Ishikawa (cell line): ENCODE measurements at regions not wholly inside any gene's neighbourhood (a gene's known extent, or its start where the extent isn't known, plus 50 kb on each side); places are given as distances from the start of the nearest gene placed in this dataset.

Experiments
- CEBPB ChIP-seq: IDR thresholded peaks from 2 replicates; pipeline ENCODE4 v1.6.1; 2012
- CREB1 ChIP-seq: IDR thresholded peaks from 2 replicates; pipeline ENCODE4 v1.6.1; 2012; ENCODE audit warnings: low read depth
- EGR1 ChIP-seq: IDR thresholded peaks from 2 replicates; pipeline ENCODE4 v1.6.1; 2012
- EP300 ChIP-seq: IDR thresholded peaks from 2 replicates; pipeline ENCODE4 v1.6.1; 2012; ENCODE audit warnings: borderline replicate concordance
- FOXM1 ChIP-seq: IDR thresholded peaks from 2 replicates; pipeline ENCODE4 v1.6.1; 2012; ENCODE audit warnings: low read depth, borderline replicate concordance
- MAX ChIP-seq: IDR thresholded peaks from 2 replicates; pipeline ENCODE4 v1.6.1; 2012
- NFIC ChIP-seq: IDR thresholded peaks from 2 replicates; pipeline ENCODE4 v1.6.1; 2012
- RAD21 ChIP-seq: IDR thresholded peaks from 2 replicates; pipeline ENCODE4 v1.6.1; 2012; ENCODE audit warnings: low read depth
- REST ChIP-seq: IDR thresholded peaks from 2 replicates; pipeline ENCODE4 v1.6.1; 2012; ENCODE audit warnings: low read depth, mild to moderate bottlenecking
- TAF1 ChIP-seq: IDR thresholded peaks from 2 replicates; pipeline ENCODE4 v1.6.1; 2012; ENCODE audit warnings: low read depth, mild to moderate bottlenecking
- TCF12 ChIP-seq: IDR thresholded peaks from 2 replicates; pipeline ENCODE4 v1.6.1; 2012; ENCODE audit warnings: low read depth
- TEAD4 ChIP-seq: IDR thresholded peaks from 2 replicates; pipeline ENCODE4 v1.6.1; 2012
- USF1 ChIP-seq: IDR thresholded peaks from 2 replicates; pipeline ENCODE4 v1.6.1; 2012
- YY1 ChIP-seq: IDR thresholded peaks from 2 replicates; pipeline ENCODE4 v1.6.1; 2012; ENCODE audit warnings: low read depth
- ZBTB7A ChIP-seq: IDR thresholded peaks from 2 replicates; pipeline ENCODE4 v1.6.1; 2012; ENCODE audit warnings: low read depth

DNA sequence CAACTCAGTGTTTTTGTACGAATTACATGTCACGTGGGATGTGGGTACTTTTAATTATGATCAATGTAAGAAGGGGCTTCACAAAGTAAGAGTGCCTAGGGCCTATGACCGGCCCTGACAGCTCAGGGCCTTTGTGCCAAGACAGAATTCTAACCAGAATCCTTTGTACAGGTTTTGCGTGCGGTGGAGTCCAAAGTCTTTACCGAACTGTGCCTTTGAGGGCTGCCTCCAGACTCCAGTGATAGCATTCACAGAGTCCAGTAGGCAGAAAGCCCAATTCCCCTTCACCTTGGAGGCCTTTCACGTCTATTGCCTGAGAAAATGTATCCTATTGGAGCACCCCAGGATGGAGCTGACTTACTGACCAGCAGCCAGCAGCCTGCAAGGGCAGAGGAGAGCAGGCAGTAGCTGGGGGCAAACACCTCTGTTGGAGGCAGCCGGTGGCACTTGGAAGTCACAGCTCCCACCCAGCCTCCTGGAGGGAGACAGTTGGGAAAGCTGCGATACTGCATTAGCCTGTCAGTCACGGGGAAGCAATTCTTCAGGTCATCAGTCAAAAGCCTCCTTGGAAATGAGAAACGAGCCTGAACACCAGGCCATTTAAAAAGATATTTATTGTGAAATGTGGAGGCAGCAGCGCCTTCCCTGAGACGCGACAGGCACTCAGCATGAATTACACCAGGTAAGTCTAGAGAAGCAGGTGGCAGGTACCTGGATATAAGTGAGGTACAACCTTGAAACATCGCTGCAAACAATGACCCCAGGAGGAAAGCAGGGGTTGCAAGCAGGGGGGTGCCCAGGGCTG is 98.1 kb upstream of the CDYL2 start:
- TF ChIP-seq USF1 (no peak), EP300 (no peak), TAF1 (no peak), CREB1 (no peak), YY1 (no peak), CEBPB (no peak), RAD21 (no peak), TEAD4 (no peak), NFIC (no peak), REST (no peak), TCF12 (no peak), ZBTB7A (no peak), FOXM1 (no peak), MAX (no peak), EGR1 (no peak)

GRCh38 chr16:80900593-80900954 is 96.2 kb upstream of the CDYL2 start:
- TF ChIP-seq CREB1 (no peak), YY1 (no peak), USF1 (no peak), TAF1 (no peak), MAX (no peak), EGR1 (no peak)

GRCh38 chr16:80899809-80900592 is 95.6 kb upstream of the CDYL2 start:
- TF ChIP-seq NFIC: no peak

- TF ChIP-seq FOXM1 (no peak), EGR1 (no peak), CREB1 (no peak)
Observed at GRCh38 chr16:80896776-80897175, 92.4 kb upstream of the CDYL2 start.

GRCh38 chr16:80894091-80894490 is 89.7 kb upstream of the CDYL2 start:
- TF ChIP-seq NFIC (no peak), YY1 (no peak), USF1 (no peak), CREB1 (no peak), CEBPB (no peak), MAX (no peak), RAD21 (no peak)

DNA sequence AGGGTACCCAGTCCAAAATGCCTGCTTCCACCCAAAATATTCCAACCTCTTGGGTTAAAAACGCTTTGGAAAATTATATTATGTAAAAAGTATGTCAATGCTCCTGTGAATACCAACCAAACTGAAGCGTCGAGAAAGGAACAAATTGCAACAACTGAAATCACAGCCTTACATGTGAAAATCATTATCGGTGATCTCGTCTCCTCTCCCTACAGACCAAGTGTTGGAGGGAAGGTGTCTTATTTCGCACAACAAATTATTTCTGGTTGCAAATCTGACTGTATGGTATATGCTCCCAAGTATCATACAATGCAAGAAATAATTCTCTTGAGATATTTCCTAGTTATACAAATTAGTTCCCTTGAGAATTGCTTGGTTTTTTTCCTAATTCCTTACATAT is 89.3 kb upstream of the CDYL2 start:
- no peak for TF ChIP-seq EP300

DNA sequence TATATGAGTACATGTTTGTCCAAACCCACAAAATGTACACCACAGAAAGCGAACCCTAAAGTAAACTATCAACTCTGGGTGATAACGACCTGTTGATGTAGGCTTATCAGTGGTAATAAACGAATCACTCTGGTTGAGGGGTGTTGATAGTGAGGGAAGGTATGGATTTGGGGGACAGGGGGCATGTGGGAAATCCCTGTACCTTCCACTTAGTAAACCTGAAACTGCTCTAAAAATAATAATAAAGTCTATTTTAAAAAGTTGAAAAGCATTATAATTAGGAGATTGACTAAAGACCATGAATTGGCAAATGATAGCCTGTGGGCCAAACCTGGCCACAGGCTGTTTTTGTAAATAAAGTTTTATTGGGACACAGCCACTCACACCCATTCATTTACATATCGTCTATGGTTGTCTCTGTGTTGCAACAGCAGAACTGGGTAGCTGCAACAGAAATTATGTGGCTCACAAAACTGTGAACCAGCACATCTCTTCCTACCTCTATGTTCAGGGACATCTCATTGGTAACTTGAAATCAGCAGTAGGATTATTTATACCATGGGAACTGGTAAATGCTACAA is 85.5 kb upstream of the CDYL2 start:
- TF ChIP-seq RAD21 (no peak), ZBTB7A (no peak), CEBPB (no peak), MAX (no peak), NFIC (no peak), EP300 (no peak), REST (no peak), EGR1 (no peak), TCF12 (no peak), FOXM1 (no peak), USF1 (no peak), TAF1 (no peak), CREB1 (no peak), YY1 (no peak), TEAD4 (no peak)
